NB4 (cell line): ENCODE measurements at regions not wholly inside any gene's neighbourhood (a gene's known extent, or its start where the extent isn't known, plus 50 kb on each side); places are given as distances from the start of the nearest gene placed in this dataset.
A peak's percentile ranks its signal among the peaks of the same experiment; 100 is the strongest.
"Not testable (repeated sequence)": the region's sequence is repeated elsewhere in the genome, so short reads cannot be mapped to it uniquely, and the experiment has no call there.

Experiments
- DNase-seq: peaks from one replicate; pipeline ENCODE4 v3.0.0; 2010; ENCODE audit warnings: low read depth
- H3K4me3 ChIP-seq: one replicate; pipeline ENCODE4 v1.5.1; 2011; ENCODE audit warnings: mild to moderate bottlenecking, low read depth, low read length, moderate library complexity
- CTCF ChIP-seq: IDR thresholded peaks from one replicate; pipeline ENCODE4 v1.5.1; 2012; ENCODE audit warnings: low read depth, low read length
- MAX ChIP-seq: IDR thresholded peaks from 2 replicates; pipeline ENCODE4 v1.6.1; 2011; ENCODE audit warnings: low read depth, low read length
- MYC ChIP-seq: IDR thresholded peaks from 2 replicates; pipeline ENCODE4 v1.6.1; 2011; ENCODE audit warnings: low read depth, low read length
- POLR2A ChIP-seq: IDR thresholded peaks from 2 replicates; pipeline ENCODE4 v1.6.1; 2011; ENCODE audit warnings: mild to moderate bottlenecking; ENCODE audit not compliant: insufficient read length; ENCODE audit errors: extremely low read depth

GRCh38 chr15:62656071-62656470 is 386.5 kb upstream of the TPM1 start:
- no peak for DNase-seq
- H3K4me3 ChIP-seq: no peak overlapping the region
- TF ChIP-seq MAX (no peak), CTCF (no peak), MYC (no peak), POLR2A (no peak)

GRCh38 chr15:62657501-62657900 is 385.0 kb upstream of the TPM1 start:
- not testable (repeated sequence) for H3K4me3 ChIP-seq, DNase-seq

GRCh38 chr15:62658498-62658897 is 384.0 kb upstream of the TPM1 start:
- no peak overlapping the region for H3K4me3 ChIP-seq
- no peak for TF ChIP-seq MYC
- no peak for TF ChIP-seq POLR2A
- no peak for TF ChIP-seq CTCF
- no peak for TF ChIP-seq MAX
- DNase-seq: peak; percentile 7

- DNase-seq: no peak
- TF ChIP-seq POLR2A (no peak), MAX (no peak), MYC (no peak), CTCF (no peak)
Measured at GRCh38 chr15:62663547-62663946, 379.0 kb upstream of the TPM1 start.

GRCh38 chr15:62665449-62665848 is 377.1 kb upstream of the TPM1 start:
- no peak for TF ChIP-seq MAX
- no peak for TF ChIP-seq CTCF
- no peak for TF ChIP-seq POLR2A
- TF ChIP-seq MYC: no peak
- no peak for DNase-seq
- H3K4me3 ChIP-seq: no peak overlapping the region

More at GRCh38 chr15:62663547-62663946, 379.0 kb upstream of the TPM1 start:
- H3K4me3 ChIP-seq: no peak overlapping the region

GRCh38 chr15:62666046-62666445 is 376.5 kb upstream of the TPM1 start:
- H3K4me3 ChIP-seq: no peak overlapping the region
- DNase-seq: no peak
- TF ChIP-seq POLR2A (no peak), MYC (no peak), MAX (no peak), CTCF (no peak)

GRCh38 chr15:62672268-62672667 is 370.3 kb upstream of the TPM1 start:
- no peak for DNase-seq
- no peak overlapping the region for H3K4me3 ChIP-seq
- TF ChIP-seq MAX: no peak
